OCI-LY7 (cell line): ENCODE measurements at regions not wholly inside any gene's neighbourhood (a gene's known extent, or its start where the extent isn't known, plus 50 kb on each side); places are given as distances from the start of the nearest gene placed in this dataset.
"Not testable (repeated sequence)": the region's sequence is repeated elsewhere in the genome, so short reads cannot be mapped to it uniquely, and the experiment has no call there.

Source experiments
- BruUV-seq: library from RNA; stranded (reverse); fragments of 400-500 nt; replicated peaks from 2 replicates; lab custom pipeline; 2021; lab: Mats Ljungman, UMichigan
- CTCF ChIA-PET: fragments of 300-600 bp; sonication (Branson Sonifier 250); formaldehyde crosslinking; loops from one replicate; lab custom pipeline; 2022; ENCODE audit warnings: antibody characterized with exemption; ENCODE audit not compliant: unreplicated experiment; lab: Charles Lee
- POLR2A ChIA-PET: fragments of 300-600 bp; sonication (Branson Sonifier 250); formaldehyde crosslinking; loops from one replicate; lab custom pipeline; 2022; ENCODE audit warnings: antibody characterized with exemption; lab: Charles Lee
- DNase-seq: peaks from one replicate; pipeline ENCODE4 v3.0.0-alpha.2; 2015; ENCODE audit warnings: low spot score
- H2AFZ ChIP-seq: fragments of 200-600 bp; sonication (generic), shearing (Covaris generic); 2 replicates; pipeline ENCODE4 v1.6.1; 2014; ENCODE audit warnings: mild to moderate bottlenecking, antibody characterized with exemption, low read length, moderate library complexity
- H3K27ac ChIP-seq: fragments of 200-600 bp; sonication (generic); 2 replicates; pipeline ENCODE4 v1.5.1; 2014; ENCODE audit warnings: mixed run types, low read depth, mild to moderate bottlenecking, moderate library complexity, low read length, inconsistent platforms; ENCODE audit not compliant: poor library complexity, severe bottlenecking
- H3K36me3 ChIP-seq: fragments of 200-600 bp; sonication (generic); 2 replicates; pipeline ENCODE4 v1.6.1; 2014; ENCODE audit warnings: mild to moderate bottlenecking, antibody characterized with exemption, low read length, moderate library complexity, mixed read lengths; ENCODE audit not compliant: insufficient read depth
- H3K4me1 ChIP-seq: fragments of 200-600 bp; sonication (generic); 2 replicates; pipeline ENCODE4 v1.5.1; 2014; ENCODE audit warnings: mild to moderate bottlenecking, low read length; ENCODE audit not compliant: insufficient read depth, poor library complexity, severe bottlenecking
- H3K4me2 ChIP-seq: fragments of 200-600 bp; sonication (generic); 2 replicates; pipeline ENCODE4 v1.6.1; 2014; ENCODE audit warnings: mild to moderate bottlenecking, low read length
- H3K4me3 ChIP-seq: fragments of 200-600 bp; sonication (generic); 2 replicates; pipeline ENCODE4 v1.5.1; 2014; ENCODE audit warnings: mild to moderate bottlenecking, low read depth, low read length; ENCODE audit not compliant: poor library complexity, severe bottlenecking
- H3K79me2 ChIP-seq: fragments of 200-600 bp; sonication (generic); 2 replicates; pipeline ENCODE4 v1.6.1; 2016; ENCODE audit warnings: low read depth, mild to moderate bottlenecking, low read length, moderate library complexity, mixed read lengths; ENCODE audit not compliant: insufficient read depth
- H3K9me2 ChIP-seq: fragments of 200-600 bp; sonication (generic); 2 replicates; pipeline ENCODE4 v1.6.1; 2016; ENCODE audit warnings: mild to moderate bottlenecking, low read length, mixed read lengths; ENCODE audit not compliant: insufficient read depth
- H3K9me3 ChIP-seq: fragments of 200-600 bp; sonication (generic); 2 replicates; pipeline ENCODE4 v1.6.1; 2014; ENCODE audit warnings: mild to moderate bottlenecking, mixed run types, low read length, mixed read lengths
- H4K20me1 ChIP-seq: fragments of 200-600 bp; sonication (generic); 2 replicates; pipeline ENCODE4 v1.6.1; 2014; ENCODE audit warnings: mild to moderate bottlenecking, antibody characterized with exemption, low read length, moderate library complexity, mixed read lengths; ENCODE audit not compliant: insufficient read depth
- CTCF ChIP-seq: fragments of 200-600 bp; sonication (generic); conservative IDR thresholded peaks from 2 replicates; pipeline ENCODE4 v1.5.1; 2014; ENCODE audit warnings: mild to moderate bottlenecking, antibody characterized with exemption, low read length, moderate library complexity, mixed read lengths
- EZH2phosphoT487 ChIP-seq: fragments of 200-600 bp; sonication (generic); IDR thresholded peaks from 2 replicates; pipeline ENCODE4 v1.6.1; 2018; ENCODE audit warnings: low read depth, borderline replicate concordance, mild to moderate bottlenecking, mixed run types, antibody characterized with exemption, low read length, moderate library complexity, mixed read lengths
- intact Hi-C: fragments of 100-400 bp; cut with micrococcal nuclease; formaldehyde crosslinking; loops from one replicate; pipeline ENCODE4 v1.10.0; 2022; ENCODE audit not compliant: unreplicated experiment

- intact Hi-C loops: not testable (repeated sequence)
Measured at GRCh38 chr6:85212794-85213193, 237.1 kb upstream of the NT5E start.

GRCh38 chr6:85195243-85195642 is 254.6 kb upstream of the NT5E start:
- CTCF ChIA-PET: no interaction called here

More at GRCh38 chr6:85212794-85213193, 237.1 kb upstream of the NT5E start:
- H3K9me3 ChIP-seq, H2AFZ ChIP-seq, H3K9me2 ChIP-seq, H3K79me2 ChIP-seq, H4K20me1 ChIP-seq, H3K36me3 ChIP-seq, BruUV-seq, H3K4me1 ChIP-seq, POLR2A ChIA-PET, DNase-seq, H3K4me3 ChIP-seq, CTCF ChIA-PET, H3K27ac ChIP-seq, H3K4me2 ChIP-seq: not testable (repeated sequence)

GRCh38 chr6:85193339-85193738 is 256.5 kb upstream of the NT5E start:
- CTCF ChIA-PET: no interaction called here
- H3K9me3 ChIP-seq: no peaks in the 10 kb centered on the region
- no peaks in the 10 kb centered on the region for H3K79me2 ChIP-seq
- H3K4me3 ChIP-seq: no peak overlapping the region
- intact Hi-C loops: no loop called here
- H3K9me2 ChIP-seq: no peaks in the 10 kb centered on the region
- H3K4me2 ChIP-seq: no peak overlapping the region
- DNase-seq: no peak
- no peaks in the 10 kb centered on the region for H3K36me3 ChIP-seq
- TF ChIP-seq EZH2phosphoT487 (no peak), CTCF (no peak)
- no peaks in the 10 kb centered on the region for H3K4me1 ChIP-seq
- no peaks in the 10 kb centered on the region for H4K20me1 ChIP-seq
- no peak overlapping the region for H2AFZ ChIP-seq
- no TSS peak for BruUV-seq
- POLR2A ChIA-PET: interaction anchor here (1.6 kb wide), 1 partner anchor 23 kb away, joined by 5 read pairs; no protein-coding TSS in a partner anchor
- H3K27ac ChIP-seq: no peak overlapping the region

More at GRCh38 chr6:85195243-85195642, 254.6 kb upstream of the NT5E start:
- no peak overlapping the region for H3K4me2 ChIP-seq
- H3K9me2 ChIP-seq: no peaks in the 10 kb centered on the region
- TF ChIP-seq EZH2phosphoT487: no peak
- no peak for TF ChIP-seq CTCF
- H2AFZ ChIP-seq: no peak overlapping the region
- DNase-seq: no peak
- no TSS peak for BruUV-seq
- H3K9me3 ChIP-seq: no peaks in the 10 kb centered on the region
- H3K4me1 ChIP-seq: no peaks in the 10 kb centered on the region
- no peaks in the 10 kb centered on the region for H3K36me3 ChIP-seq
- intact Hi-C loops: no loop called here
- no peak overlapping the region for H3K27ac ChIP-seq
- no peak overlapping the region for H3K4me3 ChIP-seq
- no peaks in the 10 kb centered on the region for H4K20me1 ChIP-seq
- no peaks in the 10 kb centered on the region for H3K79me2 ChIP-seq
- POLR2A ChIA-PET: interaction anchor here (0.5 kb wide), 1 partner anchor 136 kb away, joined by 3 read pairs; no protein-coding TSS in a partner anchor
